HG03108 (cell line): ENCODE measurements at regions not wholly inside any gene's neighbourhood (a gene's known extent, or its start where the extent isn't known, plus 50 kb on each side); places are given as distances from the start of the nearest gene placed in this dataset.

Experiments
- ATAC-seq: cut with Tn5 transposase; IDR thresholded peaks from one replicate; pipeline ENCODE4 v1.9.1; 2021; ENCODE audit warnings: moderate library complexity; ENCODE audit not compliant: unreplicated experiment

GRCh38 chr20:50387218-50387995 is 122.8 kb upstream of the PTPN1 start:
- no peak for ATAC-seq

GRCh38 chr20:50387996-50388332 is 122.2 kb upstream of the PTPN1 start:
- no peak for ATAC-seq

- ATAC-seq, result no peak
These were observed 121.3 kb upstream of the PTPN1 start for GRCh38 chr20:50388733-50389437.

- no peak for ATAC-seq
These were observed 120.8 kb upstream of the PTPN1 start for GRCh38 chr20:50389438-50389807.

- ATAC-seq, result no peak
These were observed 120.1 kb upstream of the PTPN1 start for GRCh38 chr20:50389808-50390684.

- ATAC-seq, result no peak
These were observed 119.3 kb upstream of the PTPN1 start for GRCh38 chr20:50390685-50391443.

GRCh38 chr20:50391444-50392137 is 118.6 kb upstream of the PTPN1 start:
- no peak for ATAC-seq

- ATAC-seq, result no peak
These were observed 117.9 kb upstream of the PTPN1 start for GRCh38 chr20:50392138-50392866.

GRCh38 chr20:50393242-50393641 is 116.9 kb upstream of the PTPN1 start:
- ATAC-seq, result no peak

GRCh38 chr20:50393990-50394561 is 116.1 kb upstream of the PTPN1 start:
- ATAC-seq, result no peak

- ATAC-seq, result no peak
These were observed 115.6 kb upstream of the PTPN1 start for GRCh38 chr20:50394569-50394968.

GRCh38 chr20:50395251-50395729 is 114.9 kb upstream of the PTPN1 start:
- ATAC-seq, result no peak

- ATAC-seq, result no peak
These were observed 114.2 kb upstream of the PTPN1 start for GRCh38 chr20:50395914-50396488.

GRCh38 chr20:50396623-50397022 is 113.6 kb upstream of the PTPN1 start:
- no peak for ATAC-seq

- no peak for ATAC-seq
These were observed 113.1 kb upstream of the PTPN1 start for GRCh38 chr20:50397058-50397457.

GRCh38 chr20:50398064-50398463 is 112.1 kb upstream of the PTPN1 start:
- ATAC-seq, result no peak

GRCh38 chr20:50398471-50398820 is 111.7 kb upstream of the PTPN1 start:
- no peak for ATAC-seq

GRCh38 chr20:50398821-50399554 is 111.2 kb upstream of the PTPN1 start:
- no peak for ATAC-seq
